SK-N-DZ (cell line): ENCODE measurements at regions not wholly inside any gene's neighbourhood (a gene's known extent, or its start where the extent isn't known, plus 50 kb on each side); places are given as distances from the start of the nearest gene placed in this dataset.

Source experiments
- DNase-seq: peaks from one replicate; pipeline ENCODE4 v3.0.0-alpha.2; 2015; ENCODE audit warnings: low spot score

DNA sequence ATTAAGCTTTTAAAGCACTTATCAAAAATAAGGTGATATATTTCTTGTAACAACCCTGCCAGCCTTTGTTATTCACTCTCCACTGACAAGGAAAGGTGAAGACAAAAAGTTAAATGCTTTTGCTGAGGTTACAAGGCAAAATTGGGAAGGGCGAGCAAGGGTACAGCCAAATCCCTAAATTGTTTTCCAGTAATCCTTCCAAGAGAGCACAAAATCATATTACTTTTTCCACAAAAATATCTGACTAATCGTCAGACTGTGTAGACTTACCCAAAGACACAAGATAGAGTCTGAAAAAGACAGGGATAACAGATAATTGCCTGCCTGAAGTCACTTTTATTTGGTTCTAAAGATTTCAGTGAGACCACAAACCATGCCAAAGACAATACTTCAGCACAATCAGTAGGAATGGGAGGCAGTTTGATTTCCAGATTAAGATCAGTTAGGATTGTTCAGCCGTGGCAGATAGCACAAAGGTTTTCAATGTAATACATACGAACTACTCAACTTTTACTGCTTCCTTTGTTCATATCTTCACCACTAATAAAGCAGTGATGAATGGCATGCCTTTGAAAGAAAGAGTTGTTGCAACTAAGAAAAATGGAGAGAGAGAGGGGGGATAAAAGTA, 383.8 kb upstream of the TUSC1 start:
- DNase-seq: no peak

DNA sequence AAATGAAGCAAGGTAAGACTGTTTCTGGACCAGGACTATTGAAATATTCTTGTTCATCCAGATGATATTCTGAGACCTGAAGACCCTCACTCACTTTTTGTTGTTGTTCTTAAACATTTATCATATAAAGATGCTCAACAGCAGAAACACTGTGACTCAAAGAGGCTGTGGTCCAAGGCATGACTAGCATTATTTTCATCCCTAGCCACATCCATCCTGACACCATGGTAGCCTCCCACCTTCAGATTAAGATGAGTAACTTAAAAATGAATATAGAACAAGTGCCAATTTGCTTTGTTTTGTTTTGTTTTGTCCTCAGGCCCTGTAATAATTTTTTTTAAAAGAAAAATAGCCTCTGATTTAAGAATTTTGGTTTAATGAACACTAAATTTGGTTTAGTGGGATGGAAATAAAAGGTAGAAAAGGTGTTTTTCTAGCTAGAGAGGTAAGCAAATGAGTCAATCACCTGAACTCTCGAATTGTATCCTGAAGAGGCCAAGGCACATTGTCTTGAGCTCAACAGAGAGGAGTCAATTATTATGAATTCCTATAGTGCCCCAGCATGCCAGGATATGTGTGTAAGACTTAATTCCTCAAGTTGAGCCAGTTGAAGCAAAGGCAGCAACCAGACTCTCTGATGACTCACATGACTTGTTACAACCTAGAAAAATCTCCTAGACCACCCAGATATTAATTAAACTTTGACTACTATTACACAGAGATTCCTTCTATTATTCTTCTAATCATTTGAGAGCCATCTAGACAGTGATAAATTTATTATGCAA, 380.1 kb upstream of the TUSC1 start:
- no peak for DNase-seq

DNA sequence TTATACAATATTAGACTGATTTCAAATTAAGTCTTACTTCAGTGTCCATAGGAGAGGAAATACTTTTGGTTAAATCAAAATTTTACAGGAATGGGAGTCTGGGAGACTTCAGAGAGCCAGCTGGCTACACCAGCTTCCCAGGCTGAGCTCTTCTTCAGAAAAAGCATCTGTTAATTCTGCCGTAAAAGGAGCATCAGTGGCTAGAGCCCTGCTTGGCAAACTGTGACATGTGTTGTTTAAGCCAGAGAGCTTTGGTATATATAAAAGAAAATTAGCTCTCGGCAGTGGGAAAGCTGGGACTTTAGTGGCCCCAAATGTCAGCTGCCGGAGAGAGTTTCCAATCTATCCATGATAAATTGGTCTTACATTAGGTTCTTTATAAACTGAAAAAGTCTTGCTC, 378.8 kb upstream of the TUSC1 start:
- DNase-seq: no peak

DNA sequence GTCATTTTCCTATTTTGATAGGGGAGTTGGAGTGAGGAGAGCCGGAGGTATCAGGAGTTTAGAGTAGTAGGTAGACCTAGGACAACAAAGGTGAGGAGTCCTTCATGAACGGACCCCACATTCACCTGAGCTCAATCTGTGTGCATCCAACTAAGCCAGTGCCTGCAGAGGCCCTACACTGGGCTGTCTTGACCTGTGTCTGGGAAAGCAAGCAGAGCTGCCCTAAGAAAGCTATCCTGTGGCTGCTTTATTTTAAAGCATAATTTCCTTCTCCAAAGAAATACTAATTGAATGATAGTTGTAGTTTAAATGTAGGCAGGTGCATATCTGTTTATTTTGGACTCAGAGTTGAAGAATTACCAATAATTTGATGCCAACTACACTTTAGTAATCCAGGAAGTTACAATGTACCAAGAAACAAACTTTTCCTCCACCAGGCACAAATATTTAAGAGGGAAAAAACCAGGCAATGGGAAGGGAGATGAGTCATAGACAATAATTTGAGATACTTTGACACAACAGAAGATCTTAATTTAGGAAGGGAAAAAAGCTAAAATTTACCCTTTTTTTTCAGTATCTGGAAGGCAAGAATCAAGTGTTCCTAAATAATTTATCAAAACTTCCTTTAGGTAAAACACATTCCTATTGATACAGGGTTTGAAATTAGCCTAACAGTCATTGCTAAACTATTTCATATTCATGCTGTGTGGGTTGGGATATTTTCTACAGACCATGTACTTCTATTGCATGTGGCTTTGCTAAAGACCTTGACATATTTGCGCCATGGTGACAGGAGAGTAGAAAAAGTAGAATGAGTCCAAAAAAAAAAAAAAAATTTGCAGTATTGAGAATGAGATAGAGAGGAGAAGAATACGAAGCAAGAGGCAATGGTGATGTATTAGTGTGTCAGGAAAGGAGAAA, 376.6 kb upstream of the TUSC1 start:
- no peak for DNase-seq

DNA sequence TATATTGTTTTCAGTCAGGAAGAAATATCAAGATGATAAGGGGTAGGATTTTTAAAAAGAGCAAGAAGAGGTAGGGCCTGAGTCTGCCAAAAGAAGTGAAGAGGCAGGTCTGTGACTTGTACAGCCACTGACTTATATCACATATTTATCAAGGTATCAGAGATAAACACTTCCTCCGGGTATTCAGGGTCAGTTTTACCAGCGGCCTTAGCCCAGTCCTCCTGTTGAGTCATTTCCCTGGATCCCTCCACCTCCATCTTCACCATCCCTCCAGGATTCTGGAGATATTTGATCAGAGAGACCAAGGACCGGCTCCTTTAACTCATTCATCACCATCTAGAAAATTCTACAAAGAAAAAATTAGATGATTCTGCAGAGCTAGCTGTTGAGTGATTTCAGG, 375.7 kb upstream of the TUSC1 start:
- DNase-seq: no peak

DNA sequence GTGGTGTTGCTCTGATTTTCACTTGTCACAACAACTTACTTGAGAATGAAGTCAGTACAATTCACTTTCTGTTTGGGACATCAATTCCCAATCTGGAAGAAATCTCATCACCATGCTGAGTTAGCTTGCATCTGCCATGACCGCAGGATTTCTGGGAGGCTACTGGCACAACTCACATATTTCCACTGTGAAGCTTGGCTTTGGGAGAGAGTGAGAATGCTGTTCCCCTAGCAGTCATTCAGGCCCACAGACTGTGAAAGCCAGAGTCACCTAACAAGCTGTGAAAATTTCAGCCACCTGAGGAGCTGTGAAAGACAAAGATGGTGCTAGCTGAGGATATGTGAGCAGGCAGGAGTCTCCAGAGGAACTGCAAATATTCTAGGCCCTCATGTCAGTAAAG, 365.2 kb upstream of the TUSC1 start:
- no peak for DNase-seq

DNA sequence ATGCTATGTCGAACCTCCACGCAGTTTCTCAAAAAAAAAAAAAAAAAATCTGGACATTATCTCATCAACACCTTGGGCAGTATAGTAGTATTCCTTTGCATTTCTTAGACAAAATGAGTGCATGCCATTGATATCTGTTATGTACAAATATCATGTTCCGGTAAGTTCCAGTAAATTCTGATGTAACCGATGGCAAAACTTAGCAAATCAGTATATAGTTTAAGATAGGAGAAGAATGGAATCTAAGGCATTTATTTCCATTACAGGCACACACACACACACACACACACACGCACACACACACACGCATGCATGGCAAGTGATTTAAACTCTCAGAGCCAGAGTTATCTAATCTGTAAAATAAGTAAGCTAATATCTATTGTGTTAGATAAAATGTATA, 356.5 kb upstream of the TUSC1 start:
- DNase-seq: no peak

DNA sequence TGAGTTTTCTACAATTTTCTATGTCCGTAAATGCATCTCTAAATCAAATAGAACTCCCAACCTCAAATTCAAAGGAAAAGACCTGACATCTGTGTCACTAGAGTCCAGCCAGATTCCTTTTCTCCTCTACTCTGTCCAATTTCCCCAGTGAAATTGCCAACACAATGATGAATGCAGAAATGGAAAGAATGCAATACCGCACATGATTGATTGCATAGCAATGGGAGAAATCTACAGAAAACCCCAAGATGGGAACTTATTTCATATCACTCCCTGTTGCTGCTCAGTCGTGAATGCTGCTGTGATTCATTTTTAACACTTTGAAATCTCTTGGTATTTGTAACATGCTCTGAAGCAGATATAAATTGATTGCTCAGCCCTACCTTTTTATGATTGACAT, 355.1 kb upstream of the TUSC1 start:
- DNase-seq: no peak

DNA sequence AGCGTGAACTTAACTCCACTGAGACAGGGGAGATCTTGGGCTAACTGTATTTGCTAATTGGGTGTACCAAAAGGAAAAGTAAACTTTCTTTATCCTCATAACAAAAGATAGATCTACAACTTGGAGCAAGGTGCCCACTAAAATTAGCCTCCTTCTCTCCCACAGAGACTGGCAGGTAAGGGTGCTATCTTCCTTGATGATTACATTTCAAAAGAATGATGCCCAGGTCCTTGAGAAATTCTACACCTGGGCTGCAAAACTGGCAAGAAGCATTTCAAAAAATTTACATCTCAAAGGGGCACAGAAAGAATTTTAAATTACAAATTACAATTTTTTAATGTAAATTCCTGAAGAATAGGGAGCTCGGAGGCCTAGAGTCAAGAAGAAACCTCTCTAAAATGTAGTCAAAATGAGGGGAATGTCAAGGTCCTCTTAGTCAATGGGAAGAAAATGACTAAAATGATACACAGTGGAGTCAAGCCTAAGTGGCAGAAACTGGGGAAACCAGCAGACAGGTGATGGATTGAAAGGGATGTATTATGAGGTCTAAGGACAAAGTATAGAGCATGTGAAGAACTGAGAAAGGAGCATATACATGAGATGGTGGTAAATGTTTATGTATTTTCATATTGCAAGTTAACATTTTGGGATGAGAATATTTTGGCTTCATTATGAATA, 348.3 kb upstream of the TUSC1 start:
- DNase-seq: no peak

DNA sequence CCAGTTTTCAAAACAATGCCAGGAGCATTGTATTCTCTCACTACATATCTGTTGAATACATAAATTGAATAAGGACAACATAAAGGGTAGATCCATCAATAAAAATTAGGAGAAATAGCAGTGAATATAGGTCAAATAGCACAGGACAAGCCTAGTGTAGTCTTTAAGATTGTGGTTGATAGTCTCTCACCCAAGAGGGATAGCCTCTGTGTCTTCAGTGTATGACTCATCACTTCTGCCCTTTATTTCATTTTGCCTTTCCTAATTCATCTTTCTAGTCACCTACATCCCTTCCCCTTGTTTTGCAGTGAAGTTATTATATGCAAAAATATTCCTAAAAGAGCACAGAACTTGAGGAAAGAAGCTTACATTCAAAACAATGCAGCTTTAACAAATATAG, 335.0 kb upstream of the TUSC1 start:
- DNase-seq: no peak

DNA sequence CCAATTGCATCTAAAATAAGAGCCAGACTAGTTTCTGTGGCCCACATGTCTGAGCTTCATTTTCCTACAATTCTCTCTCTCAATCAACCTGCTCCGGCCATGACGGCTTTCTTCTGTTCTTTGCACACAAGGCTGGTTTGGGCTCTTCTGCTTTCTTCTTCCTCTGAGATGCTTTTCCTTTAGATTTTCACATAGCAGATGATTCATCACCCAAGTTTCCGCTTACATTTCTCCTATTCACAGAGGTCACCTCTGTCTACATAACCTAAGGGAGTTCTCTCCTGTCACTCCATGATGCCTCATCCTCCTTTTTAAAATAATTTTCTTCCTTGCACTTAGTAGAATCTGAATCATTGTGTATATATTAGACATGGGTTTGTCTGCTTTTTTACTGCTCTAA, 334.6 kb upstream of the TUSC1 start:
- no peak for DNase-seq

DNA sequence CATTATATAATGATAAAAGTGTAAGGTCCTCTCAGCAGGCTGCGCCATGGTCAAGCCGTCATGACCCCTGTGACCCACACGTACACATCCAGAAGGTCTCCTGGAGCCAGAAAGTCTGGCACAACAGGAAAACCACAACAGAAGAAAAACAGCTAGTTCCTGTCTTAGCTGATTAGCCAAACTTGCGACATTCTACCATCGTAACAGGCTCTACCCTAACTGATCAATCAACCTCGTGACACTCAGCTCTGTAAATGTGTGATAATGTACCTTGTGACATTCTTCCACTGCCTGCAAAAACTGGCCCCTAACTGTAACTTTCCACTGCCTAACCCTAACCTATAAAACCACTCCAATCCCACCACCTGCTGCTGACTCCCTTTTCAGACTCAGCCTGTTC, 316.4 kb upstream of the TUSC1 start:
- DNase-seq: no peak

DNA sequence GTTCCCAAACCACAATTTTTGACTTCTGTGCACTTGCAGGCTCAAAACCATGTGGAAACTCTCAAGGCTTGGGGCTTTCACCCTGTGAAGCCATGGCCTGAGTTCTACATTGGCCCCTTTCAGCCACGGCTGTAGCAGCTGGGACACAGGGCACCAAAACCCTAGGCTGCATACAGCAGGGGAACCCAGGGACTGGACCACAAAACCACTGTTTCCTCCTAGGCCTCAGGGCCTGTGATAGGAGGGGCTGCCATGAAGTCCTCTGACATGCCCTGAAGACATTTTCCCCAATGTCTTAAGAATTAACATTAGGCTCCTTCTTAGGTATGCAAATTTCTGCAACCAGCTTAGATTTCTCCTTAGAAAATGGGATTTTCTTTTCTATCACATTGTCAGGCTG, 312.1 kb upstream of the TUSC1 start:
- no peak for DNase-seq

DNA sequence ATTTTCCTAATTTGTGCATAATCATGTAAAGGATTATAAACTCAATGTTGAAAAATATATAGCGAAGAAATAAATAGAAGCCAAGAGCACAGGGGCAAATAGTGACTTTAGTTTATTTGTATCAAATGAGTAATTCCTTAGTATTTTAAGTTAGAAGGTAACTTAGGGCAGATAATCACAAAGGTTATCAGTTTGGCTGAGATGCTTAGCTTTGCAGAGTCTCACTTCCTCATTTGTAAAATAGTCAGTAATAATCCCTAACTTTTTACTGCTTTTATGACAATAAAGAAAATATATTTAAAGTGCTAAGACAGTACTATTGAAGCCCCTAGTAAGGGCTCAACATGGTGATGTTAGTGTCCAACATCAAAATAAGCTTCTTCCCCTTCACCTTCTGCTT, 297.4 kb upstream of the TUSC1 start:
- DNase-seq: no peak

DNA sequence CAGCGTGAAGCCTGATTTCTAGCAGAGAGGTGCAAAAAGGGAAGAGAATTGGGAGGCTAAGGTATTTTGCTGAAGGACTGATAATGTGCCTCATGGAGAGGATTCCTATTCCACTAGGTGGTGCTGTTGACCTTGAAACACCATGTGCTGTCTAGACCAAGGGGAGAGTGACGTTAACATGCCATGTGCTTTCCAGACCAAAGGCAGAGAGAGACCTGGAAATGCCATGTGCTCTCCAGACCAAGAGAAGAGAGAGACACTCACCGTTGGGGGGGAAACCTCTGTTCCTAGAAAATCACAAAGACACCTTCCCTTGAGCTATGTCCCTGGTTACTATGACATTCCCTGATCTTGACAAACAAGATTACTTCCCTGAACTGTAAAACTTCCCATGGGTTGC, 286.0 kb upstream of the TUSC1 start:
- DNase-seq: peak; percentile 36

DNA sequence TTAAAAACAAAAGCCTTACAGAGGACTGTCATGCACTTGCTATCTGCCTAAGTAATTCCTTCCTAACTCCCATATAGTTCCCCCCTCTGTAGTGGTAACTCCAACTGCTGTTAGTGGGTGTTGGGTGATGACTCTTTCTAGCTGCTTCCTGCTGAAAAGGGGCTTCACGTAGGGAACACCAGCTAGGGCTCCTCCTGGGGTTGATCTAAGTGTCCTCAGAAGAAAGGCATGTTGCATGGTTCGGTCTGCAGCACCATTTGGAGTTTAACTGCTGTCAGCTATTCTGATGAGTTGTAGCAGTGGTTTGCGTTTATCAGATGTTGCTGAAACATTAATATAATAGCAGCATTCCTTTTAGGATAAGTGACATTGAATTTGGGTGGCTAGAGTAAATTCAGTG, 281.9 kb upstream of the TUSC1 start:
- DNase-seq: no peak

DNA sequence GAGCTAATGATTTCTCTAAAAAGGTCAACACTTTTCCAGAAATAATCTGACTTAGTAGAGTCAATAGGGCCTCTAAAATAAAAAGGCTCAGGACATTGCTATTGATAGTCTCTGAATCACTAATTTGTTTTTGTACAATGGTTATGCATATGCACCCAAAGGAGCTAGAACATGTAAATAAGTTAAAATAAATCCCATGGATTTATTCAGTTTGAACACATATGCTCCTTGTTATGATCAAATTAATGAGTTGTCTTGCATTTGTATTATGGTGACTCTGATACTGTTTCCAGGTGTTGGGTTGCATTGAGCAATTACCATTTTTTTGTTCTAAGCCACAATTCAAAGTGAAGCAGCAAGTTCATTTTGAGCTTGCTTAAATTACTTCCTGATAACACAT, 276.0 kb upstream of the TUSC1 start:
- DNase-seq: no peak

DNA sequence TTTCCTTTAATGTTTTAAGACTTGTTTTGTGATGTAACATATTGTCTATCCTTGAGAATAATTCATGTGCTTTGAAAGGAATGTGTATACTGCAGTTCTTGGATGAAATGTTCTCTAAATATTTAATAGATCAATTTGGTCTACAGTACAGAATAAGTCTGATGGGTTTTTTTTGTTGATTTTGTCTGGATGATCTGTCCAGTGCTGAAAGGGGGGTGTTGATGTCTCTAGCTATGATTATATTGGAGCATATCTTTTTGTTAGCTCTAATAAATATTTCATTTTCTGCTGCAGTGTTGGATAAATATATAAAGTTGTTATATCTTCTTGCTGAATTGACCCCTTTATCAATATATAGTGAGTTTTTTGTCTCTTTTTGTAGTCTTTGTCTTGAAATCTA, 269.9 kb upstream of the TUSC1 start:
- no peak for DNase-seq

DNA sequence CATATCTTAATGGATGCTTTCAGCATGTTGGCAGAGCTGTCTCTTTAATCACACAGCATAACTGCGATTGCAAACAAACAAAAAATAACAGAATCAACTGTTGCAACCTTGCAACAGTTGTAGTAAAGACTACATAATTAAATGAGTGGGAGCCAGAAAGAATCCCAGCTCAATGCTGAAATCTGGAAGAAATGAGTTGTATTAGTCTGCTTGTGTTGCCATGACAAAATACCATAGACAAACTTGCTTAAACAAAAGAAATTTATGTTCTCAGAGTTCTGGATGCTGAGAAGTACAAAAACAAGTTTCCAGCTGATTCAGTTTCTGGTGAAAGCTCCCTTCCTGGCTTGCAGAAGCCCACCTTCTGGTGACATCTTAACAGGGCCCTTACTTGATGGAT, 260.9 kb upstream of the TUSC1 start:
- no peak for DNase-seq

DNA sequence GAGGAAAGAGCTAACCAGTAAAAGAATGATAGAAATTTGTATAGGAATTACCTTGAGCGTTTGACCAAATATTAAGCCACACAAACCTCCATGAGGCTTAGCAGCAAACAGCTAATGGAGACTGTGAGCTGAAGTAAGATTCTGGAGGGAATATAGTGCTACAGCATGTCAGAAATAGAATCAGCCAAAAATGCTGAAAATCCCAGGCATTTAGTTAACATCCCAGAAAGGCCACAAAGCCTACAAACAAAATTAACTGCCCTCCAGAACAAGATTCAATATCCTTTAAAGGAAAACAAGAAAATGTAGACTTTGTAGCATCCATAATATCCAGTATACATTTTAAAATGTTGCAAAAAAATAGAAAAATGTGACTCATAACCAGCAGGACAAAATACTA, 257.8 kb upstream of the TUSC1 start:
- no peak for DNase-seq

DNA sequence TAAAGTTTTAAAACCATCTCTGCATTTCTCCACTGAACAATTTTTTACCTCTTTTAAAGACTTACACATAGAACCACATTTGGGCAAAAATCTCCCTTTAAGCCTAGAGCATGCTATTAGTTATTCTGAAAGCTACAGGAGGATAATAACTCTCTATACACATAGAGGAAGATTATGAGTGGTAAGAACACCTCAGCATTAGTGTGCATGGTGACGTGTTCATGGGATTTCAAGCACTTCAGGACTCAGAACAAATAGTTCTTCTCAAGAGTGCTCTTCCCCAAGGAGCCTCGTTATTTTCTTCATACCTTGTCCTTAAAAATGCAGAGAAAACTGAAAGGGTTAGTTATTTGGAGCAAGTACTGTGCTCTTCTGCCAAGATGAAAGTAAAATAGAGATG, 256.9 kb upstream of the TUSC1 start:
- no peak for DNase-seq

DNA sequence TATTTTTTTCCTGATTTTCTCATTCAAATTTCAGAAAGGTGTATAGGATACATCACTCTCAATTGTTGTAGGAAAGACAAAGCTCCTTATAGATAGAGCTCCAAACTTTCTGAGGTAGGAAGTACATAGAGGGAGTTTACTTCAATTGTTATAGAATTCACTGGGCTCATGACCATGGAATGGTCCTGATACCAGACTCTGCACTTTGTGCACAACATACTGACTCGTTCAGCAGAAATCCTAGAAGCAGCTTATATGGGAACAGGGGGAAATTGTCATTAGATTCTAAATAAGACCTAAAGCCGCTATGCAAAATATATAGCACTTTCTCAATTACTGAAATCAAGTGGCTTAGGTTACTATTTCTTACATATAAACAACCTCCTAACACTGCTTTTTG, 240.5 kb upstream of the TUSC1 start:
- no peak for DNase-seq
